Skeletal muscle tissue (tissue), 3 donors: ENCODE measurements at regions not wholly inside any gene's neighbourhood (a gene's known extent, or its start where the extent isn't known, plus 50 kb on each side); places are given as distances from the start of the nearest gene placed in this dataset.

Experiments used
- H3K27ac ChIP-seq: one replicate; pipeline ENCODE4 v1.7.0; 2013; ENCODE audit warnings: mild to moderate bottlenecking, low read depth, low read length, inconsistent platforms
- H3K27me3 ChIP-seq, 3 donors: one replicate each; pipeline ENCODE4 v1.7.0; 2013; ENCODE audit warnings: low read length in 3 of 3; ENCODE audit not compliant: control insufficient read depth in 3 of 3, insufficient read depth in 3 of 3
- H3K36me3 ChIP-seq, 3 donors: one replicate each; pipeline ENCODE4 v1.7.0; 2013; ENCODE audit warnings: low read length in 3 of 3; ENCODE audit not compliant: control insufficient read depth in 3 of 3, insufficient read depth in 3 of 3
- H3K4me1 ChIP-seq, 3 donors: one replicate each; pipeline ENCODE4 v1.7.0; 2013; ENCODE audit warnings: low read length in 3 of 3, mild to moderate bottlenecking in 3 of 3; ENCODE audit not compliant: control insufficient read depth in 3 of 3, insufficient read depth in 3 of 3
- H3K4me3 ChIP-seq, 3 donors: one replicate each; pipeline ENCODE4 v1.7.0; 2013; ENCODE audit warnings: low read length in 3 of 3
- H3K9ac ChIP-seq, 3 donors: one replicate each; pipeline ENCODE4 v1.7.0; 2013; ENCODE audit warnings: low read length in 3 of 3, mild to moderate bottlenecking in 3 of 3, moderate library complexity in 2 of 3, low read depth in 1 of 3
- H3K9me3 ChIP-seq, 3 donors: one replicate each; pipeline ENCODE4 v1.7.0; 2013; ENCODE audit warnings: low read length in 3 of 3; ENCODE audit not compliant: control insufficient read depth in 3 of 3
- donor health status: Osteomylitis.

GRCh38 chr1:106749906-106750305 lies 306.6 kb upstream of the PRMT6 start:
- Histone ChIP-seq H3K36me3 (no peaks in the 10 kb centered on the region), H3K4me1 (no peaks in the 10 kb centered on the region), H3K9me3 (no peaks in the 10 kb centered on the region), H3K27ac (no peak overlapping the region), H3K4me3 (no peak overlapping the region), H3K9ac (no peak overlapping the region), H3K27me3 (no peaks in the 10 kb centered on the region)

GRCh38 chr1:106751002-106751401 lies 305.5 kb upstream of the PRMT6 start:
- Histone ChIP-seq H3K4me1 (no peaks in the 10 kb centered on the region), H3K9ac (no peak overlapping the region), H3K4me3 (no peak overlapping the region)

GRCh38 chr1:106753066-106753465 lies 303.4 kb upstream of the PRMT6 start:
- Histone ChIP-seq H3K36me3 (no peaks in the 10 kb centered on the region), H3K4me1 (no peaks in the 10 kb centered on the region), H3K27ac (no peak overlapping the region), H3K9me3 (no peaks in the 10 kb centered on the region), H3K4me3 (no peak overlapping the region), H3K27me3 (no peaks in the 10 kb centered on the region), H3K9ac (no peak overlapping the region)

More at GRCh38 chr1:106751002-106751401, 305.5 kb upstream of the PRMT6 start:
- no peaks in the 10 kb centered on the region for H3K27me3 ChIP-seq
- no peaks in the 10 kb centered on the region for H3K9me3 ChIP-seq
- no peak overlapping the region for H3K27ac ChIP-seq
- no peaks in the 10 kb centered on the region for H3K36me3 ChIP-seq

- Histone ChIP-seq H3K4me3 (no peak overlapping the region), H3K27me3 (no peaks in the 10 kb centered on the region), H3K9ac (no peak overlapping the region), H3K9me3 (no peaks in the 10 kb centered on the region), H3K4me1 (no peaks in the 10 kb centered on the region), H3K36me3 (no peaks in the 10 kb centered on the region), H3K27ac (no peak overlapping the region)
Observed at GRCh38 chr1:106754957-106755356, 301.5 kb upstream of the PRMT6 start.

- Histone ChIP-seq H3K9me3 (no peaks in the 10 kb centered on the region), H3K9ac (no peak overlapping the region), H3K27ac (no peak overlapping the region), H3K27me3 (no peaks in the 10 kb centered on the region), H3K4me1 (no peaks in the 10 kb centered on the region), H3K36me3 (no peaks in the 10 kb centered on the region), H3K4me3 (no peak overlapping the region)
Observed at GRCh38 chr1:106755682-106756406, 300.6 kb upstream of the PRMT6 start.

- Histone ChIP-seq H3K27me3 (no peaks in the 10 kb centered on the region), H3K27ac (no peak overlapping the region), H3K9ac (no peak overlapping the region), H3K4me3 (no peak overlapping the region), H3K9me3 (no peaks in the 10 kb centered on the region), H3K4me1 (no peaks in the 10 kb centered on the region), H3K36me3 (no peaks in the 10 kb centered on the region)
Observed at GRCh38 chr1:106756752-106757151, 299.7 kb upstream of the PRMT6 start.

- no peaks in the 10 kb centered on the region for H3K27me3 ChIP-seq
- no peak overlapping the region for H3K9ac ChIP-seq
- no peaks in the 10 kb centered on the region for H3K4me1 ChIP-seq
- H3K9me3 ChIP-seq, result peaks cover 0 to under 1% (median 0%) of the 10 kb centered on the region in 3 donors
- H3K36me3 ChIP-seq, result no peaks in the 10 kb centered on the region
- no peak overlapping the region for H3K4me3 ChIP-seq
- no peak overlapping the region for H3K27ac ChIP-seq
Observed at GRCh38 chr1:106768077-106768476, 288.4 kb upstream of the PRMT6 start.

- Histone ChIP-seq H3K27ac (no peak overlapping the region), H3K27me3 (no peaks in the 10 kb centered on the region), H3K9me3 (peaks cover 0 to 2% (median 0%) of the 10 kb centered on the region in 3 donors), H3K4me3 (no peak overlapping the region), H3K4me1 (no peaks in the 10 kb centered on the region), H3K9ac (no peak overlapping the region), H3K36me3 (no peaks in the 10 kb centered on the region)
Observed at GRCh38 chr1:106768501-106768900, 288.0 kb upstream of the PRMT6 start.

GRCh38 chr1:106773206-106773605 lies 283.3 kb upstream of the PRMT6 start:
- no peaks in the 10 kb centered on the region for H3K4me1 ChIP-seq
- H3K9me3 ChIP-seq, result peaks cover 0 to 2% (median 2%) of the 10 kb centered on the region in 3 donors
- H3K9ac ChIP-seq, result no peak overlapping the region
- H3K36me3 ChIP-seq, result no peaks in the 10 kb centered on the region
- no peak overlapping the region for H3K4me3 ChIP-seq
- no peaks in the 10 kb centered on the region for H3K27me3 ChIP-seq
- H3K27ac ChIP-seq, result no peak overlapping the region

- Histone ChIP-seq H3K4me3 (no peak overlapping the region), H3K9me3 (peaks cover 0 to 2% (median 0%) of the 10 kb centered on the region in 3 donors), H3K36me3 (no peaks in the 10 kb centered on the region), H3K27ac (no peak overlapping the region), H3K4me1 (no peaks in the 10 kb centered on the region), H3K27me3 (no peaks in the 10 kb centered on the region), H3K9ac (no peak overlapping the region)
Observed at GRCh38 chr1:106780066-106780465, 276.4 kb upstream of the PRMT6 start.
